ENCODE measurements at regions not wholly inside any gene's neighbourhood (a gene's known extent, or its start where the extent isn't known, plus 50 kb on each side); places are given as distances from the start of the nearest gene placed in this dataset.

DNA sequence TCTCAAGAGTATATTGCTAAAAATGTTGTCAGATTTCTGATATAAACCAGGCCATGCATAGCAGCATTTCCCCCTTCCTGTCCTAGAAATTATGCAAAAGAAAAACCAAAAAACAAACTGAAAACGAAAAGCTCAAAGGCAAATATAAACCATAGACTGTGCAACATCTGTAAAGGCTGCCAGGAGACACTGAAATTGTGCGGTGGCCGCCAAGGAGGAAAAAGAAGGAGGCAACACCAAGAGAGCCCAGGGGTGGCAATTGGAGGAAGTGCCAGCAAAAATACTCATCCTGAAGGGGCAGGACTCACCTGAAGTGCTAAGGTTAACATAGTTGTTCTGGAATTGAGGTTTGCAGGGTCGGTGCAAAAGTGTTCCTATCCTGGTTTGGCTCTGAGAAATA is 92.0 kb downstream of the RWDD3 start:
- Mint-ChIP-seq H3K4me3 (no peak overlapping the region), H3K9me3 (no peaks in the 10 kb centered on the region), H3K36me3 (ENCODE audit: low read depth) (no peaks in the 10 kb centered on the region), H3K27ac (no peak overlapping the region), H3K4me1 (ENCODE audit: low read depth) (no peaks in the 10 kb centered on the region), H3K27me3 (peaks cover 16% of the 10 kb centered on the region)
- intact Hi-C loops (cut with DNase I, micrococcal nuclease) = no loop called here
- no peak overlapping the region for H3K4me3 ChIP-seq (ENCODE audit: low read length)
- ChIA-PET CTCF (no interaction called here), POLR2A (no interaction called here)
- H3K9me3 ChIP-seq (ENCODE audit: control insufficient read depth in 1 of 2, insufficient read depth in 1 of 2, low read length in 2 of 2) = no peaks in the 10 kb centered on the region
- no peaks in the 10 kb centered on the region for H3K4me1 ChIP-seq (ENCODE audit: insufficient read depth, low read length)
- DNase-seq = no peak
- TF ChIP-seq, protein P1, sequence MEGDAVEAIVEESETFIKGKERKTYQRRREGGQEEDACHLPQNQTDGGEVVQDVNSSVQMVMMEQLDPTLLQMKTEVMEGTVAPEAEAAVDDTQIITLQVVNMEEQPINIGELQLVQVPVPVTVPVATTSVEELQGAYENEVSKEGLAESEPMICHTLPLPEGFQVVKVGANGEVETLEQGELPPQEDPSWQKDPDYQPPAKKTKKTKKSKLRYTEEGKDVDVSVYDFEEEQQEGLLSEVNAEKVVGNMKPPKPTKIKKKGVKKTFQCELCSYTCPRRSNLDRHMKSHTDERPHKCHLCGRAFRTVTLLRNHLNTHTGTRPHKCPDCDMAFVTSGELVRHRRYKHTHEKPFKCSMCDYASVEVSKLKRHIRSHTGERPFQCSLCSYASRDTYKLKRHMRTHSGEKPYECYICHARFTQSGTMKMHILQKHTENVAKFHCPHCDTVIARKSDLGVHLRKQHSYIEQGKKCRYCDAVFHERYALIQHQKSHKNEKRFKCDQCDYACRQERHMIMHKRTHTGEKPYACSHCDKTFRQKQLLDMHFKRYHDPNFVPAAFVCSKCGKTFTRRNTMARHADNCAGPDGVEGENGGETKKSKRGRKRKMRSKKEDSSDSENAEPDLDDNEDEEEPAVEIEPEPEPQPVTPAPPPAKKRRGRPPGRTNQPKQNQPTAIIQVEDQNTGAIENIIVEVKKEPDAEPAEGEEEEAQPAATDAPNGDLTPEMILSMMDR (IDR thresholded peaks at IDR 0.05) = no peak
- no peak overlapping the region for H3K27ac ChIP-seq (ENCODE audit: low read depth in 1 of 2, low read length in 2 of 2)
- H3K27me3 ChIP-seq (ENCODE audit: control insufficient read depth in 1 of 2, insufficient read depth in 2 of 2, low read length in 2 of 2) = no peaks in the 10 kb centered on the region
- no peaks in the 10 kb centered on the region for H3K36me3 ChIP-seq (ENCODE audit: insufficient read depth, low read length)
- ATAC-seq (ENCODE audit: poor library complexity) = no peak

DNA sequence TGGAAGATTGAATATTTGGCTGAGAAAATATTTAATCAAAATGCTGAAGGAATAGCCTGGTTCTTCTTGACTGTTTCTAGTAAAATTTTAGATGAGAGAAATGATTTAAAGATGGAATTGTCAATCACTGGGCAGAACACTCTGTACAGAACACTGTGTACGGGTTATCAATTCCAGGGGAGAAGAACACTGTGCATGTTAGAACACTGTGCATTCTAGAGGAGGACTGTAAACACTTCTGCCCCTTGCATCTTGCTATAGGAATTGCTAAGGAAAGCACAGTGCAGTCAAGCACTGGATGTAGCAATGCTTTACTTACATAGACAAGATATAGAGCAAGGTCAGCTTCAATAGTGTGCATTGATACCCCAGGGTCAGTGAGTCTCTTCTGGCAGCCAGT is 98.7 kb downstream of the RWDD3 start:
- H3K27ac Mint-ChIP-seq = no peak overlapping the region
- no peak for DNase-seq
- no peak overlapping the region for H3K4me3 Mint-ChIP-seq
- Histone ChIP-seq H3K27ac (ENCODE audit: low read depth in 1 of 2, low read length in 2 of 2) (no peak overlapping the region), H3K4me3 (ENCODE audit: low read length) (no peak overlapping the region), H3K4me1 (ENCODE audit: insufficient read depth, low read length) (no peaks in the 10 kb centered on the region), H3K9me3 (ENCODE audit: control insufficient read depth in 1 of 2, insufficient read depth in 1 of 2, low read length in 2 of 2) (peaks cover 0 to 4% of the 10 kb centered on the region in 2 experiments), H3K36me3 (ENCODE audit: insufficient read depth, low read length) (no peaks in the 10 kb centered on the region), H3K27me3 (ENCODE audit: control insufficient read depth in 1 of 2, insufficient read depth in 2 of 2, low read length in 2 of 2) (no peaks in the 10 kb centered on the region)
- no peak for ATAC-seq (ENCODE audit: poor library complexity)
- no peaks in the 10 kb centered on the region for H3K4me1 Mint-ChIP-seq (ENCODE audit: low read depth)
- no peaks in the 10 kb centered on the region for H3K27me3 Mint-ChIP-seq
- POLR2A ChIA-PET = no interaction called here
- intact Hi-C loops (cut with DNase I, micrococcal nuclease) = no loop called here
- H3K9me3 Mint-ChIP-seq = peaks cover 2% of the 10 kb centered on the region
- TF ChIP-seq, protein P1 (IDR thresholded peaks at IDR 0.05) = no peak
- H3K36me3 Mint-ChIP-seq (ENCODE audit: low read depth) = no peaks in the 10 kb centered on the region
- CTCF ChIA-PET = no interaction called here

GRCh38 chr1:95339377-95339776 is 105.4 kb downstream of the RWDD3 start:
- no peaks in the 10 kb centered on the region for H3K27me3 ChIP-seq (ENCODE audit: control insufficient read depth in 1 of 2, insufficient read depth in 2 of 2, low read length in 2 of 2)
- H3K9me3 ChIP-seq (ENCODE audit: control insufficient read depth in 1 of 2, insufficient read depth in 1 of 2, low read length in 2 of 2) = no peaks in the 10 kb centered on the region
- Mint-ChIP-seq H3K36me3 (ENCODE audit: low read depth) (no peaks in the 10 kb centered on the region), H3K27ac (no peak overlapping the region), H3K9me3 (peaks cover 2% of the 10 kb centered on the region), H3K4me1 (ENCODE audit: low read depth) (no peaks in the 10 kb centered on the region), H3K27me3 (peaks cover 6% of the 10 kb centered on the region), H3K4me3 (no peak overlapping the region)
- ATAC-seq (ENCODE audit: poor library complexity) = no peak
- no peaks in the 10 kb centered on the region for H3K36me3 ChIP-seq (ENCODE audit: insufficient read depth, low read length)
- intact Hi-C loops (cut with DNase I, micrococcal nuclease) = no loop called here
- ChIA-PET CTCF (no interaction called here), POLR2A (no interaction called here)
- no peaks in the 10 kb centered on the region for H3K4me1 ChIP-seq (ENCODE audit: insufficient read depth, low read length)
- H3K27ac ChIP-seq (ENCODE audit: low read depth in 1 of 2, low read length in 2 of 2) = no peak overlapping the region
- TF ChIP-seq, protein P1 (IDR thresholded peaks at IDR 0.05) = no peak
- no peak for DNase-seq
- no peak overlapping the region for H3K4me3 ChIP-seq (ENCODE audit: low read length)
